ENCODE measurements at regions not wholly inside any gene's neighbourhood (a gene's known extent, or its start where the extent isn't known, plus 50 kb on each side); places are given as distances from the start of the nearest gene placed in this dataset.

- no peak for TF ChIP-seq POLR2AphosphoS5 (IDR thresholded peaks at IDR 0.05; ENCODE audit: low read depth, low read length)
- TF ChIP-seq, protein P1, sequence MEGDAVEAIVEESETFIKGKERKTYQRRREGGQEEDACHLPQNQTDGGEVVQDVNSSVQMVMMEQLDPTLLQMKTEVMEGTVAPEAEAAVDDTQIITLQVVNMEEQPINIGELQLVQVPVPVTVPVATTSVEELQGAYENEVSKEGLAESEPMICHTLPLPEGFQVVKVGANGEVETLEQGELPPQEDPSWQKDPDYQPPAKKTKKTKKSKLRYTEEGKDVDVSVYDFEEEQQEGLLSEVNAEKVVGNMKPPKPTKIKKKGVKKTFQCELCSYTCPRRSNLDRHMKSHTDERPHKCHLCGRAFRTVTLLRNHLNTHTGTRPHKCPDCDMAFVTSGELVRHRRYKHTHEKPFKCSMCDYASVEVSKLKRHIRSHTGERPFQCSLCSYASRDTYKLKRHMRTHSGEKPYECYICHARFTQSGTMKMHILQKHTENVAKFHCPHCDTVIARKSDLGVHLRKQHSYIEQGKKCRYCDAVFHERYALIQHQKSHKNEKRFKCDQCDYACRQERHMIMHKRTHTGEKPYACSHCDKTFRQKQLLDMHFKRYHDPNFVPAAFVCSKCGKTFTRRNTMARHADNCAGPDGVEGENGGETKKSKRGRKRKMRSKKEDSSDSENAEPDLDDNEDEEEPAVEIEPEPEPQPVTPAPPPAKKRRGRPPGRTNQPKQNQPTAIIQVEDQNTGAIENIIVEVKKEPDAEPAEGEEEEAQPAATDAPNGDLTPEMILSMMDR (IDR thresholded peaks at IDR 0.05), result peak; percentile 36
- TF ChIP-seq EP300 (IDR thresholded peaks at IDR 0.05; ENCODE audit: borderline replicate concordance in 1 of 2, low read depth in 1 of 2, low read length in 1 of 2), result no peak
- TF ChIP-seq YY1 (IDR thresholded peaks at IDR 0.05; ENCODE audit: low read depth), result no peak
- TF ChIP-seq, protein P2, sequence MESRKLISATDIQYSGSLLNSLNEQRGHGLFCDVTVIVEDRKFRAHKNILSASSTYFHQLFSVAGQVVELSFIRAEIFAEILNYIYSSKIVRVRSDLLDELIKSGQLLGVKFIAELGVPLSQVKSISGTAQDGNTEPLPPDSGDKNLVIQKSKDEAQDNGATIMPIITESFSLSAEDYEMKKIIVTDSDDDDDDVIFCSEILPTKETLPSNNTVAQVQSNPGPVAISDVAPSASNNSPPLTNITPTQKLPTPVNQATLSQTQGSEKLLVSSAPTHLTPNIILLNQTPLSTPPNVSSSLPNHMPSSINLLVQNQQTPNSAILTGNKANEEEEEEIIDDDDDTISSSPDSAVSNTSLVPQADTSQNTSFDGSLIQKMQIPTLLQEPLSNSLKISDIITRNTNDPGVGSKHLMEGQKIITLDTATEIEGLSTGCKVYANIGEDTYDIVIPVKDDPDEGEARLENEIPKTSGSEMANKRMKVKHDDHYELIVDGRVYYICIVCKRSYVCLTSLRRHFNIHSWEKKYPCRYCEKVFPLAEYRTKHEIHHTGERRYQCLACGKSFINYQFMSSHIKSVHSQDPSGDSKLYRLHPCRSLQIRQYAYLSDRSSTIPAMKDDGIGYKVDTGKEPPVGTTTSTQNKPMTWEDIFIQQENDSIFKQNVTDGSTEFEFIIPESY (IDR thresholded peaks at IDR 0.05; ENCODE audit: borderline replicate concordance, low read depth), result no peak
- no peak for TF ChIP-seq NRF1 (IDR thresholded peaks at IDR 0.05; ENCODE audit: low read depth, low read length)
- no peak for TF ChIP-seq USF2 (IDR thresholded peaks at IDR 0.05; ENCODE audit: borderline replicate concordance, low read depth, low read length)
- no peak for TF ChIP-seq CHD2 (IDR thresholded peaks at IDR 0.05; ENCODE audit: low read length, partially characterized antibody)
- TF ChIP-seq PBX3 (IDR thresholded peaks at IDR 0.05), result no peak
- no peak for TF ChIP-seq ELF1 (IDR thresholded peaks at IDR 0.05)
- TF ChIP-seq REST (IDR thresholded peaks at IDR 0.05; ENCODE audit: low read depth, low read length), result no peak
- TF ChIP-seq MXI1 (IDR thresholded peaks at IDR 0.05; ENCODE audit: low read depth, low read length), result no peak
Measured at GRCh38 chr2:57552885-57553284, 493.7 kb upstream of the VRK2 start.
